ENCODE measurements at regions not wholly inside any gene's neighbourhood (a gene's known extent, or its start where the extent isn't known, plus 50 kb on each side); places are given as distances from the start of the nearest gene placed in this dataset.

GRCh38 chr11:103773059-103773458, 263.4 kb upstream of the DDI1 start:
- no peak for DNase-seq (ENCODE audit: low read depth)
- no peak for TF ChIP-seq CTCF (conservative IDR thresholded peaks at IDR 0.05; ENCODE audit: low read depth, low read length)
- H3K4me3 ChIP-seq (ENCODE audit: low read depth, low read length), result no peak overlapping the region

DNA sequence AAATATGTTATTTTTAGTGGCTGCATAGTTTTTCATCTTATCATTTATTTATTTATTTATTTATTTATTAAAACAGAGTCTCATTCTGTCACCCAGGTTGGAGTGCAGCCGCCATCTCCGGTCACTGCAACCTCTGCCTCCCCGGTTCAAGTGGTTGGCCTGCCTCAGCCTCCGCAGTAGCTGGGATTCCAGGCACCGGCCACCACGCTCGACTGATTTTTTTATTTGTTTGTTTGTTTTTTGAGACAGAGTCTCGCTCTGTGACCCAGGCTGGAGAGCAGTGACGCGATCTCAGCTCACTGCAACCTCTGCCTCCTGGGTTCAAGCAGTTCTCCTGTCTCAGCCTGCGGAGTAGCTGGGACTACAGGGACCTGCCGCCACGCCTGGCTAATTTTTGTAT, 262.9 kb upstream of the DDI1 start:
- TF ChIP-seq CTCF (conservative IDR thresholded peaks at IDR 0.05; ENCODE audit: low read depth, low read length), result no peak
- DNase-seq (ENCODE audit: low read depth), result no peak
- no peak overlapping the region for H3K4me3 ChIP-seq (ENCODE audit: low read depth, low read length)

GRCh38 chr11:103779054-103779453, 257.4 kb upstream of the DDI1 start:
- no peak for DNase-seq (ENCODE audit: low read depth)
- H3K4me3 ChIP-seq (ENCODE audit: low read depth, low read length), result no peak overlapping the region
- no peak for TF ChIP-seq CTCF (conservative IDR thresholded peaks at IDR 0.05; ENCODE audit: low read depth, low read length)

GRCh38 chr11:103789952-103790351, 246.5 kb upstream of the DDI1 start:
- DNase-seq (ENCODE audit: low read depth), result no peak
- no peak for TF ChIP-seq CTCF (conservative IDR thresholded peaks at IDR 0.05; ENCODE audit: low read depth, low read length)
- no peak overlapping the region for H3K4me3 ChIP-seq (ENCODE audit: low read depth, low read length)

DNA sequence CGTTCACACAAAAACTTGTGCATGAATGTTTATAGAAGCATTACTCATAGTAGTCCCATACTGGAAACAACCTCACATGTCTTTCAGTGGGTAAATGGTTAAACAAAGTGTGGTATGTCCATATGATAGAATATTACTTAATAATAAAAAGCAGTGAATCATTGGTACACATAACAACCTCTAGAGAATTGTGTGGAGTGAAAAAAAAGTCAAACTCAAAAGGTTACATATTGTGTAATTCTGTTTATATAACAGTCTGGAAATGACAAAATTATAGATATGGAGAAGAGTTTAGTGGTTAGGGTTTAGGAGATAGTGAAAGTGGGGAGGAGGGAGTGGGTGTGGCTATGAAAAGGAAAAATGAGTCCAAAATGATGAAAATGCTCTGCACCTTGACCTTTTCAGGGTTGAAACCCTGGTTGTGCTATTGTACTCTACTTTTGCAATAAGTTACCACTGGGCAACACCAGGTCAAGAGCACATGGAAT, 243.4 kb upstream of the DDI1 start:
- no peak overlapping the region for H3K4me3 ChIP-seq (ENCODE audit: low read depth, low read length)
- no peak for TF ChIP-seq CTCF (conservative IDR thresholded peaks at IDR 0.05; ENCODE audit: low read depth, low read length)
- no peak for DNase-seq (ENCODE audit: low read depth)

DNA sequence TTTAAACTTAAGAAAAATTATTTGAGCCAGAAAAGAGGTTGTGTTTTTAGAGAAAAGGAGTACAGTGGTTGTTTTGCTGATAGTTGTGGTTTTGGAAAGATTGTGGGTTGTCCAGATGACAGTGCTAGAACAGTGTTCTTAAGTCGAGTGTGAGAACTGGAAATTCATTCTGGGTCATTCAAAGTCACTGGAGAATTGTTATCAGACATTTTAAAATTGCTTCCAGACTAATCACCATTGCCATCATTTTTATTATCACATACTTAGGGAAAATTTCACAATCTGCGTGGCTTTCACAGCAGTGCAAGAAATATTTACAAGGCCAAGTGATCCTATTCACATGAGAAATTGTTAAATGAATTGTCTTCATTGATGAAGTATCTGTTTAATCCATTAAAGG, 242.2 kb upstream of the DDI1 start:
- TF ChIP-seq CTCF (conservative IDR thresholded peaks at IDR 0.05; ENCODE audit: low read depth, low read length), result no peak
- H3K4me3 ChIP-seq (ENCODE audit: low read depth, low read length), result no peak overlapping the region

GRCh38 chr11:103798026-103798425, 238.4 kb upstream of the DDI1 start:
- TF ChIP-seq CTCF (conservative IDR thresholded peaks at IDR 0.05; ENCODE audit: low read depth, low read length), result no peak
- no peak for DNase-seq (ENCODE audit: low read depth)

More for the DNA sequence above, 242.2 kb upstream of the DDI1 start:
- DNase-seq (ENCODE audit: low read depth), result no peak

More at GRCh38 chr11:103798026-103798425, 238.4 kb upstream of the DDI1 start:
- no peak overlapping the region for H3K4me3 ChIP-seq (ENCODE audit: low read depth, low read length)

Measured in epithelial cell of proximal tubule (primary cell).